DMS53 treated with DMSO at 0.1 percent for 48 hours (cell line): ENCODE measurements at regions not wholly inside any gene's neighbourhood (a gene's known extent, or its start where the extent isn't known, plus 50 kb on each side); places are given as distances from the start of the nearest gene placed in this dataset.

ENCODE experiments used
- DNase-seq: peaks from one replicate; lab custom pipeline; 2025; ENCODE audit not compliant: unreplicated experiment; lab: John Stamatoyannopoulos, UW

- DNase-seq: no peak
Observed at GRCh38 chr7:84336766-84337165, 142.2 kb upstream of the SEMA3A start.

DNA sequence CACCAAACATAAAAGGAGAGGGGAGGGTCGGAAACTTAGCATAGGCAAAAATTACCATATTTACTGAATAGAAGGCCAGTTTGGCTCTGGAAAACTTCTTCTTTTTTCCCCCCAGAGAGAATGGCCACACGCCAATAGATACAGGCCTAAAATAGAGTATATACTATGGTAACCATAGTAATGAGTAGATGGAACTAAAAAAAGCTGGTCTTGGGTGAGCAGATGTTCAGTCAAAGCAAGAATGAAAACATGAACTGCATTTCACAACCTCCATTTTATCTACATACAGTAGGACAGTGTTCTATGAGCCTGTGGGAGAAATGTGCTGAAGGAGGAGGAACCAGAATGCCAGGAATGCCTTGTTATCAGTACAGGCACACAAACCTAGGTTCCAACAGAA is 141.7 kb upstream of the SEMA3A start:
- no peak for DNase-seq

DNA sequence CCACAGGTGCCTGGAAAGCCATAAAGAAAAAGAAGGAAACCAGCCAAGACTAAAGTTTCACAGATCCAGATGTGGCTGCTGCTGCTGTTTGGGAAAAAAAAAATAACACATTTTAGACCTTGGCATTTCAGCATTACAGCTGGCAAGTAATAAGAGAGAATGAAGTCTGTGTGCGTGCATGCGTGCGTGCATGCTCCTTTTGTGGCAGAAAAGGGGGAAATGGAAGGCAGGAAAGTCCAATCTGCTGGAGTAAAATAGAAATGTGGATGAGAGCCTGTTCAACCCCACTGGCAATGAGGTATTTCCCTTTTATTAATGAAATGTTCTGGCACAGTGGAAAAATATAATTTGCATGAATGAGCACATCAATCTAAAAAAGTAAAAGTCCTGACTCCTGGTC is 137.0 kb upstream of the SEMA3A start:
- DNase-seq: no peak

DNA sequence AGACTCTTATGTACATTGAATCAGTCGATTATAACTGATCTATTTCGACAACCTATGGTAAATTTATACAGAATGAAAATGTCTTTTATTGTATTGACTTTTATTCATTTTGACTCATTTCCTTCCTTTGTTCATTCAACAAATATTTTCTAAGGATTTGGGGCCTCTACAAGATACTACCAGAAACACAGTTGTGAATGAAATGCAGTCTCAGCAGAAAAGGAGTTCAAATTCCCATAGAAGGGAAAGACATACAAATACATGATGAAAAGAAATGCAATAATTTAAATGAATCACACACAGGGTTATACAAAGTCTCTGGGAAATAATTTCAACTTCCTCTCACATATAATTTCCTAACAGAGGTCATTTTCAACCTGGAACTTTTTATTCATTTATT is 134.0 kb upstream of the SEMA3A start:
- no peak for DNase-seq

- DNase-seq: no peak
Observed at GRCh38 chr7:84324136-84324630, 129.6 kb upstream of the SEMA3A start.

- no peak for DNase-seq
Observed at GRCh38 chr7:84317536-84317935, 122.9 kb upstream of the SEMA3A start.

DNA sequence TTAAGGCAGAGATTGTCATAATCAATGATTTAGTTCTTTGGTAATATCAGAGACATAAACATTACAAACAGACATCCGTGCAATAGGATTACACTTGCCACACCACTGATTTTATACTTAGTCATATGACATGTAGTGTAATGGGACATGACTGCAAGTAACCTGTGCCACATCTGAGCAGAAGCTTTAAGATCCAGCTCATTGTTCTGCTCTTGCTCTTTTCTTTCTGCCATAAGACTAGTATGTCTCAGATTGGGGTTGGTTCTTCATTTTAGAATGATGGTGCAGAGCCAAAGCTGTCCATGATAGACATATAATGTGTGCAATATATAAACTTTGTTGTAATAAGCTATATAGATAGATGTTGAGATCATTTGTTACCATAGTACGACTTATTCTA is 119.7 kb upstream of the SEMA3A start:
- DNase-seq: no peak

GRCh38 chr7:84304407-84304806 is 109.8 kb upstream of the SEMA3A start:
- no peak for DNase-seq

DNA sequence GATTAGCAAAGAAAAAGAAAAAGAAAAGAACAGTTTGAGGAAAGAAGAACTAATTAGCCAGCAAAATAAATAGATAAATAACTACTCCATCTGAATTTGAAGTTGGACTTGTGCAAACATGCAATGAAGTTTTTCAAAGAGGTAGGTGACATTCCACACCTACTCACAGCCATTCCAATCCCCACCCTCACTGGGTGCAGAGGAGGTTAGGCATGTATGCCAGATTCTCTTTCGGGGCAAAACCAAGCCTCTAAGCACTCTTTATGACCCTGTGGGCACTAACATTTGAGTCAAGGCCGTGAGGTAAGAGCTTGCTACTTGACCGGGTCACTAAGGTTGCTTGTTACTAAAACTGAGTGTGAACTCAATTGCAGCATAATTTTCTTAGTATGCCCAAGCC is 108.4 kb upstream of the SEMA3A start:
- DNase-seq: no peak

DNA sequence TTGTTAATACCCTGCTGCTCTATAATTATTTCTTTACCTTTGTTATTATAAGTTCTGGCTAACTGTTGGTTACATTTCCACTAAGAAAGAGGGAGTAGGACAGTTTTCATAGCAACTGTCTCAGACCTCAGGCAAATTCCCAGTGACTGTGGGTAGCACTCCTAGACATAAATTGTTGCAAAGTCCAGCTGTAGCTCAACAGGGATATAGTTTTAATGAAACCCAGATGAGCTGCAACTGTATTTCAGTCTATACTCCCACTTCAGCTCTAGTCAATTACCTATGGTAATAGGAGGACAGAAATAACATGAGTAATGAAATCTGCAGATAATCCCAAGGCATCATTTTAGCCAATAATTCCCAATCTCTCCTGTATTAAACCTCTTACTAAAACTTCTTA is 103.0 kb upstream of the SEMA3A start:
- DNase-seq: no peak

DNA sequence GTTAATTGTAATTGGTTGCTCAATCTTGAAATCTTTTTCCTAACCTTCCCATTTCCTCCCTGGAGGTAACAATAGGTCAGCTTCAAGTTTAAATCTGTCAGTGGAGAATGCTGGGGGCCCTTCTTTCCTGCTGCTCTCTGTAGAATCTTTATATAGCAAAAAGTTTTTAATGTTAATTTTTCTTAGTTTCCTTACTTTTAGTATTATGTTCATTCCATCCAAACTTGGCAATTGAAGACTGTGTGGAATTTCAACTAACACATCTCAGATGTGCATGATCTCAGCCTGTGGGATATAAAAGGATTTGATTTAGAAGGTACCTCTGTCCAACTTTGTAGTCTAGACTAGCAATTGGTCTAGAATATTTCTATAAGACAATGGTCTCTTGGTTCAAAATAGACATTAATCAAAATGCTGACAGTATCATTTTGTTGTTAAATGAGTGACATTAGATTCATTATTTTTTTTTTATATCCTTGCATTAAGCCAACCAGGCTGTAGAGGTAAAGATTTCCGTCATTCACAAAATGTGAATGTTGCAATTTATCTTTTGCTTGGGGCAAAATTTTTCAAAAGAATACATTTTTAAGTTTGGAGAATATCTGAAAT is 100.4 kb upstream of the SEMA3A start:
- no peak for DNase-seq

- DNase-seq: no peak
Observed at GRCh38 chr7:84294391-84294790, 99.8 kb upstream of the SEMA3A start.

DNA sequence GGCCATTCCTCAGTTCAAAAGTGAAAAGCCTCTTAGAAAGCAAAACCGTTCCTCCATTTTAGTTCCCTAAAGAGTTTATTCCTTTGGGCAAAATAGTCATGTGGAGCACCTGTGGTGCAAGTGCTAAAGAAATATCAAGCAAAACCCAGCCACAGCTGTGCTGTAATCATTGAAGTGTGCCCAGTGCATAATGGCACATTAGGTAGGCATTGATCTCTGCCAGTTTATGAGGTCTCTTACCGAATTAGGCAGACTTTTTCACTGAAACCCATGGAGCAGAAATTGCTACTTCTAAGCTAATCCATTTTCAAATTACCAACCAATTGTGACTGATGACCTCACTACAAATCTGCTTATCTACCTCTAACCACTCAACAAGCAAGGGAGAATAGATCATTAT is 97.2 kb upstream of the SEMA3A start:
- DNase-seq: no peak

- DNase-seq: no peak
Observed at GRCh38 chr7:84283798-84284197, 89.2 kb upstream of the SEMA3A start.

DNA sequence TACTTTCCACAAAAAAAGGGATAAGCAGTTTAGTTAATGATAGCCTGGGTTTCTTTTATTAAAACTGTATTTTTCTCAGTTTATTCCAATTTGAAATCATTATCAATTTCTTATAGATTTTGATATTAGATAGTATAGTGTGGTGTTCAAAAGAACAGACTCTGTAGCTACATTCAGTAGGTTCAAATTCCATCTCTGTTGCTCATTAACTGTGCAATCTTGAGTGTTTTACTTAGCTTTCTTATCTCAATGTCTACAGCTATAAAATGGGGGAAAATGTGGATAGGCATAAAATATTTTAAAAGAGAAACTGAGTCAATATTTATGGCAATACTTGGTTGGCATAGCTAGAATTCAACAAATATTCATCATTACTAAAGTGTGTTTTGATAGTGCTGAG is 86.9 kb upstream of the SEMA3A start:
- DNase-seq: no peak

GRCh38 chr7:84277628-84278224 is 83.1 kb upstream of the SEMA3A start:
- no peak for DNase-seq

GRCh38 chr7:84274029-84274638 is 79.5 kb upstream of the SEMA3A start:
- peak; percentile 25 for DNase-seq

- DNase-seq: no peak
Observed at GRCh38 chr7:84271543-84271942, 77.0 kb upstream of the SEMA3A start.

GRCh38 chr7:84264396-84264795 is 69.8 kb upstream of the SEMA3A start:
- no peak for DNase-seq

GRCh38 chr7:84263106-84263505 is 68.5 kb upstream of the SEMA3A start:
- DNase-seq: no peak

GRCh38 chr7:84261509-84261908 is 66.9 kb upstream of the SEMA3A start:
- DNase-seq: no peak

DNA sequence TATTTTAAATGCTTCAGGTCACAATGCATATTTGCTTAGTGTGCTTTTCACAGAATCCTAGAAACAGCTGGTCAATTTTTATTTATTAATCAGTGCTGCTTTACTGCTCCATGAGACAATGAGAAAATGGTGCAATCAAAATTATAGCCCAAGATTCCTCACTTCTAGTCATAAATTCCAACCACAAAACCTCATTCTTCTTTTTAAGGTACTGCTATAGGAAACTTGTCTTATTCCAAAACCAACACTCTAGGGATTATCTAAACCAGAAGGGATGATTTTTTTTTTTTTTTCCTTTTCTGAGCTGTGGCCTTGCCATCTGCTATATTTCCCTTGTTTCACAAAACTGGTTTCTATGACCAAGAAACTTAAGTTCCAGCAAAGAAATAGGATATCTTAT is 64.0 kb upstream of the SEMA3A start:
- no peak for DNase-seq

GRCh38 chr7:84256571-84256971 is 62.0 kb upstream of the SEMA3A start:
- no peak for DNase-seq
